ENCODE measurements at regions not wholly inside any gene's neighbourhood (a gene's known extent, or its start where the extent isn't known, plus 50 kb on each side); places are given as distances from the start of the nearest gene placed in this dataset.

DNA sequence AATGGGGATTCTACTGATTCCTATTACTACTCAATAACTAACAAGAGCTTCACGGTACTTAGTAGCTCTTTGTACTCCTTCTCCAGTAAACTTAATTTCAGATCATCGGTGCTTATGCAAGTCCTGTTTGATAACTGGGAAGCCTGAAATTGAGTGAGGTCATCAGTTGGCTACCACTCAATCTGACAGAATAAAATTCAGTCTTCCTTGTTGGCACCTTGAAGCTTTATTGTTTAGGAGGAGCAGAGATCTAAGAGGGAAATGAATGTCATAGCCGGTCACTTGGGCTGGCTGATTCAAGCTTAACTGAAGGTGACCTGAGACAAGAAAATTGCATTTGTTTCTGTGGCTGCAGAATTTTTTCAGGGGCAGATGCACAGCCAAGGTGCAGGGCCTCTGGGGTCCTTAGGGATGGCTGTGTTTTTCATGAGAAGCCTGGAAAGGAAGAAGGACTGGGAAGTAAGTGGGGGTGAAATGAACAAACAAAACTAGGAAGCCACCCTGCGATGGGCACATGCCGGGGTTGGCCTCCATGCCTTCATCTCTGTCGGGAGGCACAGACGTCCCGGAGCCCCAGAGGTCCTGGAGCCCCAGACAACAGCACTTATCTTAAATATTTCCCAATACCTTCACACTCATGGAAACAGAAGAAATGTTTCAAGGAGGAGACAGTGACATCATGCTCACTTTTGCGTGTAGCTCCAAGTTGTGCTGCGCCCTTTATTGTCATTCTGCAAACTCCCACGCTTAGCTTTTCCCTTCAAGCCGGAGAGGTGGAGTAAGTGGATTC lies 85.0 kb upstream of the KIF5B start:
- TF ChIP-seq, protein P1, sequence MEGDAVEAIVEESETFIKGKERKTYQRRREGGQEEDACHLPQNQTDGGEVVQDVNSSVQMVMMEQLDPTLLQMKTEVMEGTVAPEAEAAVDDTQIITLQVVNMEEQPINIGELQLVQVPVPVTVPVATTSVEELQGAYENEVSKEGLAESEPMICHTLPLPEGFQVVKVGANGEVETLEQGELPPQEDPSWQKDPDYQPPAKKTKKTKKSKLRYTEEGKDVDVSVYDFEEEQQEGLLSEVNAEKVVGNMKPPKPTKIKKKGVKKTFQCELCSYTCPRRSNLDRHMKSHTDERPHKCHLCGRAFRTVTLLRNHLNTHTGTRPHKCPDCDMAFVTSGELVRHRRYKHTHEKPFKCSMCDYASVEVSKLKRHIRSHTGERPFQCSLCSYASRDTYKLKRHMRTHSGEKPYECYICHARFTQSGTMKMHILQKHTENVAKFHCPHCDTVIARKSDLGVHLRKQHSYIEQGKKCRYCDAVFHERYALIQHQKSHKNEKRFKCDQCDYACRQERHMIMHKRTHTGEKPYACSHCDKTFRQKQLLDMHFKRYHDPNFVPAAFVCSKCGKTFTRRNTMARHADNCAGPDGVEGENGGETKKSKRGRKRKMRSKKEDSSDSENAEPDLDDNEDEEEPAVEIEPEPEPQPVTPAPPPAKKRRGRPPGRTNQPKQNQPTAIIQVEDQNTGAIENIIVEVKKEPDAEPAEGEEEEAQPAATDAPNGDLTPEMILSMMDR (IDR thresholded peaks at IDR 0.05; ENCODE audit: low read depth, low read length) = no peak
- TF ChIP-seq POLR2A (IDR thresholded peaks at IDR 0.05; ENCODE audit: extremely low read depth, insufficient read length) (no peak), MYC (IDR thresholded peaks at IDR 0.05; ENCODE audit: low read depth, low read length) (no peak)

Measured in NB4 (cell line).